K562 (cell line): ENCODE measurements at regions not wholly inside any gene's neighbourhood (a gene's known extent, or its start where the extent isn't known, plus 50 kb on each side); places are given as distances from the start of the nearest gene placed in this dataset.

ENCODE experiments used
- ELF1 ChIP-seq: fragments of 200-800 bp; sonication (Bioruptor generic); IDR thresholded peaks from 2 replicates; pipeline ENCODE4 v1.6.1; 2016; ENCODE audit warnings: missing genetic modification characterization, missing compliant biosample characterization
- FOXP1 ChIP-seq: sonication (generic); formaldehyde crosslinking; IDR thresholded peaks from 2 replicates; pipeline ENCODE4 v1.8.0; 2022; ENCODE audit warnings: mild to moderate bottlenecking, missing genetic modification reagents
- HES1 ChIP-seq: fragments of 450-650 bp; IDR thresholded peaks from 2 replicates; pipeline ENCODE4 v1.6.1; 2016; ENCODE audit warnings: low read depth, mild to moderate bottlenecking, moderate library complexity
- SMARCE1 ChIP-seq: fragments of 450-650 bp; IDR thresholded peaks from 2 replicates; pipeline ENCODE4 v1.7.1; 2016; ENCODE audit warnings: mild to moderate bottlenecking
- ZBTB43 ChIP-seq: sonication (generic); formaldehyde crosslinking; IDR thresholded peaks from 2 replicates; pipeline ENCODE4 v1.8.0; 2023; ENCODE audit warnings: mild to moderate bottlenecking, missing genetic modification reagents
- ZNF280B ChIP-seq: fragments of 250-450 bp; sonication (Bioruptor Pico); IDR thresholded peaks from 2 replicates; pipeline ENCODE4 v1.5.1; 2021; ENCODE audit warnings: mild to moderate bottlenecking
- TF ChIP-seq, protein P1 (sequence below): fragments of 450-650 bp; conservative IDR thresholded peaks from 2 replicates; pipeline ENCODE4 v1.6.1; 2016; ENCODE audit warnings: missing genetic modification characterization, low read depth, mild to moderate bottlenecking, control low read depth, missing compliant biosample characterization

- TF ChIP-seq ZNF280B (no peak), SMARCE1 (no peak), ZBTB43 (CRISPR knock-in tag) (no peak), FOXP1 (CRISPR knock-in tag) (no peak), ELF1 (tag) (no peak), HES1 (no peak)
- TF ChIP-seq, protein P1, sequence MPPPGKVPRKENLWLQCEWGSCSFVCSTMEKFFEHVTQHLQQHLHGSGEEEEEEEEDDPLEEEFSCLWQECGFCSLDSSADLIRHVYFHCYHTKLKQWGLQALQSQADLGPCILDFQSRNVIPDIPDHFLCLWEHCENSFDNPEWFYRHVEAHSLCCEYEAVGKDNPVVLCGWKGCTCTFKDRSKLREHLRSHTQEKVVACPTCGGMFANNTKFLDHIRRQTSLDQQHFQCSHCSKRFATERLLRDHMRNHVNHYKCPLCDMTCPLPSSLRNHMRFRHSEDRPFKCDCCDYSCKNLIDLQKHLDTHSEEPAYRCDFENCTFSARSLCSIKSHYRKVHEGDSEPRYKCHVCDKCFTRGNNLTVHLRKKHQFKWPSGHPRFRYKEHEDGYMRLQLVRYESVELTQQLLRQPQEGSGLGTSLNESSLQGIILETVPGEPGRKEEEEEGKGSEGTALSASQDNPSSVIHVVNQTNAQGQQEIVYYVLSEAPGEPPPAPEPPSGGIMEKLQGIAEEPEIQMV (tag), result no peak
Observed at GRCh38 chr1:224502459-224503160, 68.0 kb upstream of the WDR26 start (continued).
